ENCODE measurements at regions not wholly inside any gene's neighbourhood (a gene's known extent, or its start where the extent isn't known, plus 50 kb on each side); places are given as distances from the start of the nearest gene placed in this dataset.

GRCh38 chr22:44622147-44622427 lies 79.9 kb upstream of the PRR5 start:
- TF ChIP-seq CTCF (IDR thresholded peaks at IDR 0.05; ENCODE audit: low read depth, low read length), result no peak
- TF ChIP-seq EZH2phosphoT487 (IDR thresholded peaks at IDR 0.05; ENCODE audit: low read depth), result no peak

All from OCI-LY3 (cell line).